ENCODE measurements at regions not wholly inside any gene's neighbourhood (a gene's known extent, or its start where the extent isn't known, plus 50 kb on each side); places are given as distances from the start of the nearest gene placed in this dataset.

DNA sequence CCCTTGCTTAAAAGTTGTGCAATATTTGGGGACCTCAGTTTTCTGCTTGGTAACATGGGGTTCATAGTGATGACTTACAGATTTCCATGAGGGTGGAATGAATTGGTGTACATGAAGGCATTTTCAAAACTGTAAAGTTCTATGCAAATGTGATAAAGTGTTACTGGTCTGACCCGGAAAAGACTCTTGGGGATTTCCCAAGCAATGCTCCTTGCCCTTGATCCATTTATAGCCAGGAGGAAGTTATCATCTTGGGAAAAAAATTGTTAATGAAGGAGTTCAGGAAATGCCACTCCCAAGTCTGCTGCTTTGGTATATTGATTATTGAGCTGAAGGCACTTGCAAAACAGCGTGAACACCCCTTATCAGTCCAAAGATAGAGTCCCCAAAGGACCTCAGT lies 96.3 kb upstream of the ZPBP start:
- no peak for DNase-seq (ENCODE audit: insufficient read length)
- FAIRE-seq: no peak
- no peak for TF ChIP-seq TAF1 (IDR thresholded peaks at IDR 0.05; ENCODE audit: borderline replicate concordance, low read depth, low read length)
- no peak for TF ChIP-seq POLR2A (IDR thresholded peaks at IDR 0.05; ENCODE audit: low read depth, low read length)
- no peak for TF ChIP-seq POLR2AphosphoS5 (IDR thresholded peaks at IDR 0.05; ENCODE audit: low read depth, low read length)

DNA sequence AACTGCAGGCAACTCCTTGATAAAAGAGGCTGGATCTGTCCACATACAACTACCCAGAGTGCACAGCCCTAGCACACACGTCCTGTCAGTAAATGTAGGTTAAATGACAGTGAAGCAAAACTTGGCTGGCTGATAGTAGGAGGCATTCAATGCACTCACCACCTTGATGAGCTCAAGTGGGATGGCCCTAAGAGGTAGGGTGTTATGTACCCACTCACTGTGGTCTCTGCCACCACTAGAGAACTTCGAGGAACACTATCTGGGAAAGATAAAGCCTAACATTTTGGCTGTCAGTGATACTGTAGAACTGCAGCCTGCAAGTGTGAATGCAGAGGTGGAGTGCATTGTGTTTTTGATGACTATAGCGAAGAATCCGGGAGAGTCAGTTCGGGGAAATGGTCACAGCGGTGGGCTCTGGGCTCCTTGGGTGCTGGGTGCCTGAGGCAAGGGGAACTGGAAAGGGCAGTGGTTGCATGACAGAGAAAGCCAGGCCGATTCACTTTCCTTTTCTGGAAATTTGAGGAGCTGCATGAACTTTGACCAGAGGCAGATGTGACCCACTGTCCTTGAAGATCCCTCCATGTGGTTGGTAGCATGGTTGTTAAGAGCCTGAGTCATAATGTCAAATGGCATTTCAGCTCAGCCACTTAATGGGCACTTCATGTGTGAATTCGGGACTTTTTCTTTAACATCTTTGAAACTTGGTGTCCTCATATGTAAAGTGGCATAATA lies 93.1 kb upstream of the ZPBP start:
- peak; percentile 5 for FAIRE-seq
- TF ChIP-seq TAF1 (IDR thresholded peaks at IDR 0.05; ENCODE audit: borderline replicate concordance, low read depth, low read length) (no peak), POLR2AphosphoS5 (IDR thresholded peaks at IDR 0.05; ENCODE audit: low read depth, low read length) (no peak), POLR2A (IDR thresholded peaks at IDR 0.05; ENCODE audit: low read depth, low read length) (no peak)
- no peak for DNase-seq (ENCODE audit: insufficient read length)

DNA sequence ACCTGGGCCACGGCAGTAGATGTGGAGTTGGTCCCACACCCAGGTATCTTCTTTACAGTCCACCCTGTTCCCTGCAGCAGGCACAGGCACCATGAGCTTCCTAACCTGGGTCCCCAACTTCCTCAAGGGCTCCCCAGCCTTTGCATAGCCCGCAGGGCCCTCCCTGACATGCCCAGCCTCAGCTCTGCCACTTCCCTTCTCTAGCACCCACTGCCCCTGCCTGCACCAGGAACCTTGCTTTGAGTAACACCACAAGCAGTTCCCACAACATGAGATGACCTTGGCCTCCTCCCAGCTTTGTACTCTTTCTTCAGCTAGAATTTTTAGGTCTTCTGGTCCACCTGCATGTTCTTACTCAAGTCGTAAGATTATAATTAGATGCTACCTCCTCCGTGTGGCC lies 92.2 kb upstream of the ZPBP start:
- no peak for DNase-seq (ENCODE audit: insufficient read length)
- no peak for FAIRE-seq
- TF ChIP-seq TAF1 (IDR thresholded peaks at IDR 0.05; ENCODE audit: borderline replicate concordance, low read depth, low read length): no peak
- no peak for TF ChIP-seq POLR2A (IDR thresholded peaks at IDR 0.05; ENCODE audit: low read depth, low read length)
- TF ChIP-seq POLR2AphosphoS5 (IDR thresholded peaks at IDR 0.05; ENCODE audit: low read depth, low read length): no peak

DNA sequence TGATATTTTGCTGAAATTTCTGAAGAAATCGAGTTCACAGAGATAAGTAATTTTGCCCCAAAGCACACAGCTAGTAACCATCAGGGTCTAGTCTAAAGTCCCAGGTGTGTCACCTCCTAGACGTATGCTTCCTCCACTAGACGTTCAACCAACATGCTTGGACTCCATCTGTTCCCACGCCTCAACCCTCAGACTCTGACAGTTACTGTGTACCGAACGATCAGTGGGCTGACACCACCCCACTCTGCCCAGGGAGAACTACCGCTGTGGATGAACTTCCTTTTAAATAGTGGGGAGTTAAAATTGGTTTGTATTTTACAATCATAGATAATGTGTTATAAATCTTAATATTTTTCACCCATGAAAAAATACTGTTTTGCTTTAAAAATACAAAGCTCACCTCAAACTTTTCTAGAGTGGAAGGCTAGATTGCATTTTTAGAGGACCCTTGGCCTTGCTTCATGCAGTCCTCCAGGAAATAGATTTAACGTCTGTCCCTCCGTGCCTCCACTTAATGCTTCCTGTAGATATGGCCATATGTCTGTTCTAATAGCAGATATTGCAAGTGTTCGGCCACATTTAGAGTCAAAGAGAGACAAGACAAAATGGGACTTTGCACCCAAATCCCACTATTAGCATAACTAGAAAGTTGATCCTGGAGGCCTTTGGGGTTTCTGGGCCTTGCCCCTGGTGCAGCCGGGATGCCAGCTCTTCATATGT lies 91.4 kb upstream of the ZPBP start:
- TF ChIP-seq TAF1 (IDR thresholded peaks at IDR 0.05; ENCODE audit: borderline replicate concordance, low read depth, low read length): no peak
- TF ChIP-seq POLR2A (IDR thresholded peaks at IDR 0.05; ENCODE audit: low read depth, low read length): no peak
- TF ChIP-seq POLR2AphosphoS5 (IDR thresholded peaks at IDR 0.05; ENCODE audit: low read depth, low read length): no peak
- DNase-seq (ENCODE audit: insufficient read length): no peak
- FAIRE-seq: no peak

DNA sequence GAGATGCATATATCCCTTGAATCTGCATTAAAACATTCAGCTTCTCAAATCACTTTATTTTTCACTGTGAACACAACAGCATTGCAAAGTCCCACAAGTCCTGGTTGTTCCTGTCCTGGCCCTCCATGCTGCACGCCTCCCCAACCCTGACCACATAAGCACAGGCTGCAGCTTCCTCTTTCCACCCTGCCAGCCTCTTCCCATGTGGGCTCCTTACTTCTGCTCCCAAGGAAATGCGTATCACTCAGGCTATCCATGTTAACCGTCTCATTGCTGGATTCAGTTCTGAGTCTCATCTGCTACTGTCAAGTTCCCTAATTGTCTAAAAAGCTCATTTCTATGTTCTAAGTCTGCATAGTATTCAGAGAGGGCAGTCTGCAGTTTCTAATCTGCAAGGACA lies 89.7 kb upstream of the ZPBP start:
- DNase-seq (ENCODE audit: insufficient read length) (no peak), FAIRE-seq (no peak)
- no peak for TF ChIP-seq POLR2A (IDR thresholded peaks at IDR 0.05; ENCODE audit: low read depth, low read length)
- no peak for TF ChIP-seq POLR2AphosphoS5 (IDR thresholded peaks at IDR 0.05; ENCODE audit: low read depth, low read length)

DNA sequence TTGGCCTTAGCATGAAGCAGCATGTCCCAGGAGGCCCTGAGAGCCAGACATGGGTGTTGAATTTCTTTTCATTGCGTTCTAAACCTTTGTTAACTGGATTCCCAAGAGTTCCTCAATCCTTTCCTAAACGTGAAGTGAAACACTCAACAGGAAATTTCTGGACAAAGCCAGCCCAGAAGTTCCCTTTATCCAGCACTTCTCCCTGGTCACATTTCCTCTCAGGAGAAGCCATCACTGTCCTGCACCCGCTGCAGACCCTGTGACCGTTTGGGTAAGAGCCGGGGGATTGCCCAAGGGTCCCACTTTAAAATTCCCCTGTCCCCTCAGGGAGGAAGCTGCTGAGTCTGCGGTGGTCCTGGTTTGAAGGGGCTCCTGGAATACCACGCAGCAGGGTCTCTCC lies 88.0 kb upstream of the ZPBP start:
- no peak for DNase-seq (ENCODE audit: insufficient read length)
- FAIRE-seq: no peak
- TF ChIP-seq POLR2A (IDR thresholded peaks at IDR 0.05; ENCODE audit: low read depth, low read length) (no peak), POLR2AphosphoS5 (IDR thresholded peaks at IDR 0.05; ENCODE audit: low read depth, low read length) (no peak), TAF1 (IDR thresholded peaks at IDR 0.05; ENCODE audit: borderline replicate concordance, low read depth, low read length) (no peak)

DNA sequence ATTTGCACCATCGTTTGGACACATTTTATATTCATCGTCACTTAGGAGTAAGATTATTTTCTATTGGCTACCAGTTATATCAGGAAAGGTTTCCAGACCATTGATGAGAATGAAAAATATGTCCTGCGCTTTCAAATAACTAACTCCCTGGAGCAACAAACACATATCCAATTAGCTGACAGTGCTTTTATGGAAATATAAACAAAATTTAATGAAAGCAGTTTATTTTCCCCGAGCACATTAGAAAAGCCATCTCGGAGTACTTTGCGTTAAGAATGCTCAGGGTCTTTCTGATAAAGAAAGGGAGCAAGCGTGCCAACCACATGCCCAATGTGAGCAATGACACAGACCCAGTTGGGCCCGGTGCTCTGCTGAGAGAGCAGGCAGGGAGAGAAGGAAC lies 85.1 kb upstream of the ZPBP start:
- no peak for DNase-seq (ENCODE audit: insufficient read length)
- no peak for FAIRE-seq
- TF ChIP-seq TAF1 (IDR thresholded peaks at IDR 0.05; ENCODE audit: borderline replicate concordance, low read depth, low read length) (no peak), POLR2AphosphoS5 (IDR thresholded peaks at IDR 0.05; ENCODE audit: low read depth, low read length) (no peak), POLR2A (IDR thresholded peaks at IDR 0.05; ENCODE audit: low read depth, low read length) (no peak)

DNA sequence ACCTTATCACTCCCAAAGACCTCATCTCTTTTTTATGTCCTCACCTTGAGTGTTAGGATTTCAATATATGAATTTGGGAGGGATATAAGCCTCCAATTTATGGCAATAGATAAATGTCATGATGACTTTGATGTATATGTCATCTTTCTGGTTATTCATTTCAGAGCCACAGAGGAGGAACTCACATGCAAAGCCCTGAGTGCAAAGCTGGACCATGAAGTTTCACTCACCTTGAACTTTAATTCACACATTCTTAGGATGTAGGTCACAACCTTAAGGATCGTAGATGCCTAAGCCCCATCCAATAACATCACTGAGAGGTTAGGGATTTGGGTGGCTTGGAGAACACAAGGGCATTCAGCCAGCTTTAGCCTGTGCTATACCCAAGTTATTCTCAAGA lies 81.9 kb upstream of the ZPBP start:
- TF ChIP-seq POLR2A (IDR thresholded peaks at IDR 0.05; ENCODE audit: low read depth, low read length): no peak
- TF ChIP-seq POLR2AphosphoS5 (IDR thresholded peaks at IDR 0.05; ENCODE audit: low read depth, low read length): no peak
- no peak for TF ChIP-seq TAF1 (IDR thresholded peaks at IDR 0.05; ENCODE audit: borderline replicate concordance, low read depth, low read length)
- no peak for FAIRE-seq
- no peak for DNase-seq (ENCODE audit: insufficient read length)

GRCh38 chr7:50166997-50167965 lies 74.2 kb upstream of the ZPBP start:
- peak; percentile 21 for FAIRE-seq
- no peak for DNase-seq (ENCODE audit: insufficient read length)
- no peak for TF ChIP-seq POLR2AphosphoS5 (IDR thresholded peaks at IDR 0.05; ENCODE audit: low read depth, low read length)
- no peak for TF ChIP-seq POLR2A (IDR thresholded peaks at IDR 0.05; ENCODE audit: low read depth, low read length)
- TF ChIP-seq TAF1 (IDR thresholded peaks at IDR 0.05; ENCODE audit: borderline replicate concordance, low read depth, low read length): no peak

GRCh38 chr7:50164559-50165170 lies 71.6 kb upstream of the ZPBP start:
- TF ChIP-seq POLR2A (IDR thresholded peaks at IDR 0.05; ENCODE audit: low read depth, low read length): no peak
- no peak for TF ChIP-seq POLR2AphosphoS5 (IDR thresholded peaks at IDR 0.05; ENCODE audit: low read depth, low read length)
- no peak for TF ChIP-seq TAF1 (IDR thresholded peaks at IDR 0.05; ENCODE audit: borderline replicate concordance, low read depth, low read length)
- no peak for FAIRE-seq
- no peak for DNase-seq (ENCODE audit: insufficient read length)

DNA sequence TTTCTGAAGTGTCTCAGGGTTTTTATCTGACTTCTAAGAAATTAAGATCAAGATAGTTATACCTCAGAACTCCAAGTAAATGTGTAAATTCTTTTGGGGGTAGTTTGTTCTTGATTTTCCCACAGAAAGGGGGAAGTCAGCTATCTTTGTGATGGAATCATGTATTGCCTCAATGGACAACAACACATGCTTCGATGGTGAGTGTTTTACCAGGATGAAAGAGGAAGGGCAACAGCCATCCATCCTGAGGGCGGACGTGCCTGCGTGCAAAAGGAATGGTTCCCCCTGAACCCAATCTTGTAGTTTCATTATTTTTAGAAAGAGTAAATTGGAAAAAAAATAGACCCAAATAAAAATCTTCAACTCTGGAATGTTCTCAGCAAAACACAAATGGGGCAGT lies 67.2 kb upstream of the ZPBP start:
- DNase-seq (ENCODE audit: insufficient read length): no peak
- FAIRE-seq: no peak
- TF ChIP-seq TAF1 (IDR thresholded peaks at IDR 0.05; ENCODE audit: borderline replicate concordance, low read depth, low read length) (no peak), POLR2A (IDR thresholded peaks at IDR 0.05; ENCODE audit: low read depth, low read length) (no peak), POLR2AphosphoS5 (IDR thresholded peaks at IDR 0.05; ENCODE audit: low read depth, low read length) (no peak)
